IPS-18a (cell line): ENCODE measurements at regions not wholly inside any gene's neighbourhood (a gene's known extent, or its start where the extent isn't known, plus 50 kb on each side); places are given as distances from the start of the nearest gene placed in this dataset.

ENCODE experiments used
- H3K27ac ChIP-seq: one replicate; pipeline ENCODE4 v1.5.1; 2013; ENCODE audit warnings: low read length
- H3K27me3 ChIP-seq: one replicate; pipeline ENCODE4 v1.6.1; 2013; ENCODE audit warnings: mild to moderate bottlenecking, low read length; ENCODE audit not compliant: control insufficient read depth, insufficient read depth
- H3K36me3 ChIP-seq: one replicate; pipeline ENCODE4 v1.6.1; 2013; ENCODE audit warnings: low read depth, low read length; ENCODE audit not compliant: control insufficient read depth
- H3K4me1 ChIP-seq: one replicate; pipeline ENCODE4 v1.6.1; 2013; ENCODE audit warnings: low read depth, low read length; ENCODE audit not compliant: control insufficient read depth
- H3K4me3 ChIP-seq: one replicate; pipeline ENCODE4 v1.5.1; 2013; ENCODE audit warnings: low read length
- H3K9ac ChIP-seq: one replicate; pipeline ENCODE4 v1.6.1; 2013; ENCODE audit warnings: mild to moderate bottlenecking, low read length, moderate library complexity
- H3K9me3 ChIP-seq: one replicate; pipeline ENCODE4 v1.6.1; 2013; ENCODE audit warnings: low read depth, low read length; ENCODE audit not compliant: control insufficient read depth

DNA sequence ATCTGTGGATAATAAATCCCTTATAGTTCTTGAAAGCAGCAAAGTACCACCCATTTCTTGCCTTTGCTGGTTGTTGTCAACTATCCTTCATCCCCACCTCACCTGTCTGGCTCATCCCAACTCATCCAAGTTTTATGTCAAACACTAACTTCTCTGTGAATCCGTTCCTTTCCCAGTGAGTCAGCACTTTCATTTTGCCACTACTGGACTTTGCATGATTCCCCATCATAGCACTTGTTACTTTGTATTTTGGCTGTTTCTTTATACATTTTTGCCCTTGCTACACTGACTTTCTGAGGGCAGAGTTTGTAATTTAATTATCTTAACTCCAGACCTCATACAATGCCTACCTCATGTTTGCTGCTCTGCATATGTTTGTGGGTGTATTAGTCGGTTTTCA, 90.8 kb upstream of the RORA start:
- no peaks in the 10 kb centered on the region for H3K4me1 ChIP-seq
- no peak overlapping the region for H3K4me3 ChIP-seq
- H3K27ac ChIP-seq: no peak overlapping the region
- H3K27me3 ChIP-seq: no peaks in the 10 kb centered on the region
- no peak overlapping the region for H3K9ac ChIP-seq
- no peaks in the 10 kb centered on the region for H3K9me3 ChIP-seq
- H3K36me3 ChIP-seq: no peaks in the 10 kb centered on the region

DNA sequence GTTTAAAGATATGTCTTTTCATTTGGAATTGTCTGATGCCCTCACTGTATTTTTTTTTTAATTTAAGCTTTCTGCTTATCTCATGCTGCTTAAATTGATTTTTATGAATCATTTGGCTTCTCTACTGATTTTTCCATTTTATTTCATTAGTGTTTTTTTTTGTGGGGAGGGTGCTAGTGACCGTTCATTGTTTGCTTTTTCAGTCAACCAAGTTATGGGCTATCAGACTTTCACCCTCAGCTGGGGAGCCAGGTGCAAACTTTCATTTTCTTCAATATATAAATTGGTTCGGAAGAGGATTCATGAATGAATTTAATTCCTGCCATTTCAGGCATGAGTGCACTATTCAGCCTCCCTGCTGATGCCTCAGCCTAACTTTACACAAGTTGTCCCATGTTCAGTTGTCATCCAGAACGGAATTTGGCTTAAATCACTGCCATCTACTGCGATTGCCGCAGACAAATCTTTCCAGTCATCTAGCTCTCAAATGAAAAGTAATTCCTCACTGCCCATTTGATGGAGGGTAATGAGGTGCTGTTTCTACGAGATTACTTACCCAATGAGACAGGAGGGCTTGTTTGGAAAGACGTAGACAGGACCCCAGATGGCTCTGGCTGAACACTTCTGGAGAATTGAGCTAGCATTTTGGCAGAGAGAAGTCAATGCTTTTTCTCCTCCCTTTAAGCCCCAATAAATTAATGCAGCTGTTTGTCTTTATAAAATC, 89.9 kb upstream of the RORA start:
- Histone ChIP-seq H3K36me3 (no peaks in the 10 kb centered on the region), H3K4me3 (no peak overlapping the region), H3K4me1 (no peaks in the 10 kb centered on the region), H3K27ac (no peak overlapping the region), H3K9ac (no peak overlapping the region), H3K9me3 (no peaks in the 10 kb centered on the region), H3K27me3 (no peaks in the 10 kb centered on the region)

DNA sequence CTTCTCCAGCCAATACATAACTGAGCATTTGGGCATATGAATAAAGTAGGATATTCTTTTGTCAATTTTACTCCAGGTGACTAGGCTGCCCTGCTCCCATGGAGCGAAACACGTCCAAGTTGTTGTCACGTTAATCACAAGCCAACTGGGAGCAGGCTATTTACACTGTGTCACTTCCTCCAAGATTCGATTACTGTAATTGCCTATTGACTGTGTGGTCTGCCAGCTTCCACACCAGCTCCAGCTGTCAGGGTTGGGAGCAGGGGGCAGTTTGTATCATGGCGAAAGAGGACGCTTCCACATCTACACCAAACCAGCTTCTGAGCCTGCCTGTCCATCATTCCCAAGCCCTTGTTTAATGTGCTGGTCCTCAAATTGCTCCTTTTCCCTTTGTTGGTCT, 89.2 kb upstream of the RORA start:
- Histone ChIP-seq H3K9me3 (no peaks in the 10 kb centered on the region), H3K9ac (no peak overlapping the region), H3K36me3 (no peaks in the 10 kb centered on the region), H3K27me3 (no peaks in the 10 kb centered on the region), H3K4me3 (no peak overlapping the region), H3K27ac (no peak overlapping the region), H3K4me1 (no peaks in the 10 kb centered on the region)

DNA sequence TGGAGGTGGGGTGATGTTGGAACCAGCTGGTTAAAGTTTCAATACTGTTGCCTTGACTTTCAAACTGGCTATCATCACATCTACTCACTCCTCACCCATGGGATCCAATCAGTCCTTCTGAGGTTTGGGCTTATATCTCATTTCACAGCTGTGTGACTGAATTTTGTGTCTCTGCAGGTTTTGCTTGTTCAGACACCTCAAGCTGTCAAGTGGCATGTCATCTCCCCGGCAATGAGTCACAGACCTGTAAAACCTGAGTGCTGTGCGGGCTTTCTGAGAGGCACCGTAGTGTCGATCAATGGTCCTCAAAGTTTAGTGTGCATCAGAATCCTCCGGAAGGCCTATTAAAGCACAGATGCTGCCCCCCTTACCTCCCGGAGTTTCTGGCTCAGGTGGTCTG, 86.4 kb upstream of the RORA start:
- no peaks in the 10 kb centered on the region for H3K4me1 ChIP-seq
- no peak overlapping the region for H3K9ac ChIP-seq
- H3K36me3 ChIP-seq: no peaks in the 10 kb centered on the region
- no peaks in the 10 kb centered on the region for H3K27me3 ChIP-seq
- no peak overlapping the region for H3K4me3 ChIP-seq
- no peaks in the 10 kb centered on the region for H3K9me3 ChIP-seq
- no peak overlapping the region for H3K27ac ChIP-seq

DNA sequence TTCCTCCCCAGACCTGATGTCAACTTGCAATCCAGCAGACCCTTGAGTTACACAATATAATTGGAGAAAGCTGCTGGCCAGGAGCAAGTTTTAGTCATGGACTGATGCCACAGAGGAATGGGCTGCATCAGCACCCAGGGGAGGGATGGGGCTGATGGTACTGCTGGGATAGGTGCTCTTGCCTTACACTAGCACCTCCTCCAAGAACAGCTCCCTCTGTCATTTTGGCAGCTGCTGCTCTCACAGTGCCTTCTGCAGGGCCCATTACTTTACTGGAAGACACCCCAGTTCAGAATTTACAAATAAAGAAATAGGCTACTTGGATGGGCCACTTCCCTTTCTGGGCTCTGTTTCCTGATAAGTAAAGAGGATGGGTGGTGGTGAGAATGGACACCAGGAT, 85.3 kb upstream of the RORA start:
- H3K27ac ChIP-seq: no peak overlapping the region
- no peaks in the 10 kb centered on the region for H3K4me1 ChIP-seq
- no peaks in the 10 kb centered on the region for H3K27me3 ChIP-seq
- H3K36me3 ChIP-seq: no peaks in the 10 kb centered on the region
- no peaks in the 10 kb centered on the region for H3K9me3 ChIP-seq
- no peak overlapping the region for H3K4me3 ChIP-seq
- H3K9ac ChIP-seq: no peak overlapping the region

DNA sequence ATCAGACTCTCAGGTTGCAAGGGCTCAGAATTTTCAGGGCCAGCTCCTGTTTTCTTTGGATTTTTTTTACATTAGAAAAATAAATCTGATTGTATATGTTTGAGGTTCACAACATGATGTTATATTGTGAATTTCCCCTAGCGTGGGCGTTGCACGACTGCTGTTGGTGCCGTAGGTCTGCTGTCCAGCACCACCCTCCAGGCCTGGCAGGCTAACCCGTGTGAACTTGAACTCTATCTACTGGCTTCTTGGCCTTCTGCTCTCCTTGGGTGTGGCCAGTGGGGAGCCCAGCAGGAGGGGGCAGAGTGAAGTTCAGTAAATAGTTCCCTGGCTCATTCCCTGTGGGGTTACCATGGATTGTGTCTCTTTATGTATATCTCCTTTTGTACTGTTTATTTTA, 80.5 kb upstream of the RORA start:
- Histone ChIP-seq H3K36me3 (no peaks in the 10 kb centered on the region), H3K4me1 (no peaks in the 10 kb centered on the region), H3K27ac (no peak overlapping the region), H3K9ac (no peak overlapping the region), H3K4me3 (no peak overlapping the region), H3K27me3 (no peaks in the 10 kb centered on the region), H3K9me3 (no peaks in the 10 kb centered on the region)

DNA sequence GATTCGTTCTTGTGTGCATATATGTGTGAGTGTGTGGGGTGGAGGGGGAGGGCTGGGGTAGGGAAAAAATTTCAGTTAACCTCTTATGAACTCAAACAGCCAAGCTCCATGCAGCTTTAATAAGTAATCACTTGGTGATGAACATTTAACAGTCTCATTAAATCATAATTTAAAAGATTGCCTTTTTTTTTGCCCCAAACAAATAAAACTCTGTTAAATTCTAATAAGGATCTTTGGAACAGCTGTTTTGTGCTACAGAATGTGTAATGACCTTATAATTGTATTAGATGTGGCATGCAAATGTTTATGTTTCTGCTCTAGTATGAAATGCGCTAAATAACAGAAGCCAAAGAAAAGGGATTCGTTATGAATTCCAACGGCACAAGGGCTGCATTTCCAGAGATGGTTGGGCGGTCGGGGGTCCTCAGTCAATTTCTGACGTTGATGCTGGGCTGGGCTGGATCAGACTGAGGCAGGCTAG, 80.0 kb upstream of the RORA start:
- Histone ChIP-seq H3K27me3 (no peaks in the 10 kb centered on the region), H3K4me3 (no peak overlapping the region), H3K27ac (no peak overlapping the region), H3K9ac (no peak overlapping the region), H3K36me3 (no peaks in the 10 kb centered on the region), H3K9me3 (no peaks in the 10 kb centered on the region), H3K4me1 (no peaks in the 10 kb centered on the region)

DNA sequence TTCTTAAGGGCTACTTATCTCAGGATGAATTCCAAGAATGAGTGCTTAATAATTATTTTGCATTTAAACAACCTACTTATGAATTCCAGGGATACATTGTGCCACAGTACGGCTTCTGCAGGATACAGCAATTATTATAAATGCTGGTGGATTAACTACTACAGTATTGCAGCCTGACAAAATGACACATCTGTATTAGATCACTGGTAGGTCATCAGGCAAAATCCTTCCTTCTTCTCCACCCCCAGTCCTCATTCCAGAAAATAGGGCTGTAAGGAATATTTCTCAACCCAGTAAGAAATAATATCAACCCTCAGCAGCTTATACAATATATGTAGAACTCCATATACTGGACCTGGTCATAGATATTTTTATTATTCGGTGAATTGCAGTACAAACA, 79.3 kb upstream of the RORA start:
- H3K4me3 ChIP-seq: no peak overlapping the region
- no peaks in the 10 kb centered on the region for H3K27me3 ChIP-seq
- H3K9ac ChIP-seq: no peak overlapping the region
- H3K4me1 ChIP-seq: no peaks in the 10 kb centered on the region
- H3K27ac ChIP-seq: no peak overlapping the region
- no peaks in the 10 kb centered on the region for H3K9me3 ChIP-seq
- no peaks in the 10 kb centered on the region for H3K36me3 ChIP-seq

DNA sequence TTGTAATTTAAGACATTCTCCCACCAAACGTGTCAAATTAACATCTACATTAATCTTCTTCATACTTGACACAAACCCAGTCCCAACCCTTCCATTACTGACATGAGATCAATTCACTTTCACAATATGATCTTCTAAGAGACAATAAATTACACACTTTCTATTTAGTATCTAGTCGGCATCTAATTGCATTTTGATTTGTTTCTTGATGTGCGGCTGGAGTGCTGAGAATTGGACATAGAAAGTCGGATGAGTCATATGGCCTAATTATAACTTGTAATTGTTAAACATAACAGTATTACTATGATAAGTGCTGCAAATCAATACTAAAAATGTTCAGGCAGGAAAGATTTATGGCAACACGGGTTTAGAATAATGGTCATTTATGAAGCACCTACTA, 78.4 kb upstream of the RORA start:
- no peaks in the 10 kb centered on the region for H3K27me3 ChIP-seq
- no peaks in the 10 kb centered on the region for H3K36me3 ChIP-seq
- no peak overlapping the region for H3K9ac ChIP-seq
- H3K4me3 ChIP-seq: no peak overlapping the region
- no peak overlapping the region for H3K27ac ChIP-seq
- H3K4me1 ChIP-seq: no peaks in the 10 kb centered on the region
- H3K9me3 ChIP-seq: no peaks in the 10 kb centered on the region

DNA sequence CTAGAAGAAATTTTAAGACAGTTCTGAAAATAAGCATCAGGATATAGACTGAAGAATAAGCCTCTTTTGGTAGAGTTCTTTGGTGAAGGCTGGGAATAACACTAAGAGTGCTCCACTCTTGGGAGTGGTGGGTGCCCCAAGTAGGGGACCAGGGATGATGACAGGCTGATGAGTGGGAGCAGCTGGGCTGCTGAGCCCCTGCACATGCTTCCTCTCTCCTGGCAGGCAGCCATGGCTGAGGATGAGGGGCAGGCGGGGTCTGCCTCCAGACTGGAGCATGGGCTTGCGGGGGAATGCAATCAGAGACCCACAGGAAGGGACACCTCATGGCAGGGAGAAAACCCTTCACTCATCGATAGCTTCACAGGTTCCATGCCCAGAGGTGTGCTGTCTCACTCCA, 72.6 kb upstream of the RORA start:
- Histone ChIP-seq H3K9me3 (no peaks in the 10 kb centered on the region), H3K36me3 (no peaks in the 10 kb centered on the region), H3K27me3 (no peaks in the 10 kb centered on the region), H3K4me1 (no peaks in the 10 kb centered on the region), H3K9ac (no peak overlapping the region), H3K4me3 (no peak overlapping the region), H3K27ac (no peak overlapping the region)

DNA sequence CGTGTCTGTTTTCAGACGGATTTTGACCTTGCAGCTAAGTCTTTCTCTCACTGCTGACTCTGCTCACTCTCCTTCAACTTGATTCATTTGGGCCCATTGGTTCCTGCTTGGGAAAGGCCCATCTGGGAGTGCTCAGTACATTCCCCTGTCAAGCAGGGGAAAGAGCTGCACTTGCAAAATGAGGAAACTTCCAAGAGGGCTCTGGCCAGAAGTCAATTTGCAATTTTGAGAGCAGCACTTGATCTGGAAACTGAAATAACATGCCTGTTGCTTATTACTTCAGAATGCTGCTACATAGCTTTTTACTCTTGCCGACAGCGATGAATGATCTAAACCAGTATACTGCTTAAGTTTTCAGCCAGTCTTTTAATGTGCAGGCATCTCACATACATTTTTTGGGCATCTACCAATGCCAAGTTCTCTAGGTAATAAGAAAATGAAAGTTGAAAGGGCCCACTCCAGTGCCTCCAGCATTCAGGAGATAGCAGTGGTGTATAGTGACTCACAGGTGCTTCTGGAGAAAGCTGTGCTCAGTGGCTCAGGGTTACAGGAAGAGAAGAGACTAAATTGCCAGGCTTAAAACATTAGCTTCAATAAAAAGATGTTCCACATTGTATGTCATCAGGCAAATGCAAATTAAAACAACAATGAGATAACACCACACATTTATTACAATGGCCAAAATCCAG, 70.1 kb upstream of the RORA start:
- H3K4me3 ChIP-seq: no peak overlapping the region
- H3K36me3 ChIP-seq: no peaks in the 10 kb centered on the region
- no peak overlapping the region for H3K27ac ChIP-seq
- H3K27me3 ChIP-seq: no peaks in the 10 kb centered on the region
- no peaks in the 10 kb centered on the region for H3K9me3 ChIP-seq
- no peak overlapping the region for H3K9ac ChIP-seq
- H3K4me1 ChIP-seq: no peaks in the 10 kb centered on the region

DNA sequence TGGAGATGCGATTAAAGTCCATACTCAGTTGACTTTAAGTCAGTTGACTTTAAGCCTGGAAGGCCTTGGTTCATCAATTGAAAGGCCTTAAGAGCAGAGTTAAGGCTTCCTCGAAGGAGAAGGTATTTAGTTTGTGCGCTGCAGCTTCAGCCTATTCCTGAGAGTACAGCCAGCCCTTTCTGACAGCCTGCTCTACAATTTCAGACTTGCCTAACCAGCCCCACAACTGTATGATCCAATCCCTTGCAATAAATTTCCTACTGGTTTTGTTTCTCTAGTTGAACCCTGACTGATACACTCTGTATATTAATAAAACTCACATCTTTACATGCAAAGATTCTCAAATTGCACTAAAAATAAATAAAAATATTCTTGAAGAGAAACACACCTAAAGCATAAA, 66.1 kb upstream of the RORA start:
- no peaks in the 10 kb centered on the region for H3K4me1 ChIP-seq
- H3K9me3 ChIP-seq: no peaks in the 10 kb centered on the region
- H3K4me3 ChIP-seq: no peak overlapping the region

More for the DNA sequence above, 66.1 kb upstream of the RORA start:
- Histone ChIP-seq H3K27me3 (no peaks in the 10 kb centered on the region), H3K9ac (no peak overlapping the region), H3K27ac (no peak overlapping the region), H3K36me3 (no peaks in the 10 kb centered on the region)
